GM21360 (cell line): ENCODE measurements at regions not wholly inside any gene's neighbourhood (a gene's known extent, or its start where the extent isn't known, plus 50 kb on each side); places are given as distances from the start of the nearest gene placed in this dataset.
"Not testable (repeated sequence)": the region's sequence is repeated elsewhere in the genome, so short reads cannot be mapped to it uniquely, and the experiment has no call there.

Experiments used
- ATAC-seq: cut with Tn5 transposase; IDR thresholded peaks from one replicate; pipeline ENCODE4 v1.9.1; 2021; ENCODE audit warnings: mild to moderate bottlenecking, moderate library complexity; ENCODE audit not compliant: unreplicated experiment

- ATAC-seq: not testable (repeated sequence)
Measured at GRCh38 chr2:88986721-88987330, 295.4 kb downstream of the RPIA start.

GRCh38 chr2:88988617-88989016 is 297.1 kb downstream of the RPIA start:
- not testable (repeated sequence) for ATAC-seq

- ATAC-seq: not testable (repeated sequence)
Measured at GRCh38 chr2:88992819-88993218, 301.3 kb downstream of the RPIA start.

- not testable (repeated sequence) for ATAC-seq
Measured at GRCh38 chr2:88994856-88995255, 303.4 kb downstream of the RPIA start.

DNA sequence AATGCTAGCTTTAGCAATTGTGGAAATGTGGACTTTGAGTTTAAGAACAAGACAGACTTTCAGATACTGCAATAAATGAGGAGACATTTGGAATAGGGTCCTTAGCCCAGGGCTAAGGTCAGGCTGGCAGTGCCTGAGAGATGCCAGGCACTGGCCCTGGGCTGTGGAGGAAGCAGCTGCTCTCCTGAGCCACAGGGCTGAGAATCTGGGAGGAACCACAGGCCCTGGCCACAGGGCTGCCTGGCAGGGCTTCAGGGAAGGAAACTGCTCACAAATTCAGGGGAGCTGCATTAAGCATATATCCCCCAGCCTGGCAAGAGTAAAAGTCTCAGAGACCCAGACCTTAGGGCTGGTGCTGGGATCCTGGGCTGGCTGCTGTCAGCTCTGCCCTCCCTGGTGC is 305.1 kb downstream of the RPIA start:
- not testable (repeated sequence) for ATAC-seq

GRCh38 chr2:88999365-88999764 is 307.9 kb downstream of the RPIA start:
- no peak for ATAC-seq

- ATAC-seq: no peak
Measured at GRCh38 chr2:89000235-89000634, 308.8 kb downstream of the RPIA start.

- ATAC-seq: not testable (repeated sequence)
Measured at GRCh38 chr2:89004238-89004637, 312.8 kb downstream of the RPIA start.

DNA sequence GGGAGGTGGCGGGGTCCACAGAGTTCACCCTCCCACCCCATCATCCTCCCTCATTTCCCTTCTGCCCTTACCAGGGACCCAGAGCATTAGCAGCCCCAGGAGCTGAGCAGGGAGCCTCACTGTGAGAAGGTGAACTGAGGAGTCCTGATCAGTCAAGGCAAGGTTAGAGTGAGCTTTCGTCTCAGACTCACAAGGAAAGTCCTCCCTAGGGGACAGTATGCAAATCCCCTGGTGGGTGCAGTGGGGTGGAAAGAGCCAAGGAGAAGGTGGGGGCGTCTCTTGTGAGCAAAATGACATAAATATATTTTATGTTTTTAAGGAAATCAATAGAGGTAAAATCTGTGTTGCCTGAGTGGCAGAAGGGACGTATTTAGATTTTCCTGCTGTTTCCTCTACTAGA is 329.1 kb downstream of the RPIA start:
- not testable (repeated sequence) for ATAC-seq

- not testable (repeated sequence) for ATAC-seq
Measured at GRCh38 chr2:89026296-89026695, 334.8 kb downstream of the RPIA start.

- ATAC-seq: not testable (repeated sequence)
Measured at GRCh38 chr2:89027115-89027514, 335.6 kb downstream of the RPIA start.

DNA sequence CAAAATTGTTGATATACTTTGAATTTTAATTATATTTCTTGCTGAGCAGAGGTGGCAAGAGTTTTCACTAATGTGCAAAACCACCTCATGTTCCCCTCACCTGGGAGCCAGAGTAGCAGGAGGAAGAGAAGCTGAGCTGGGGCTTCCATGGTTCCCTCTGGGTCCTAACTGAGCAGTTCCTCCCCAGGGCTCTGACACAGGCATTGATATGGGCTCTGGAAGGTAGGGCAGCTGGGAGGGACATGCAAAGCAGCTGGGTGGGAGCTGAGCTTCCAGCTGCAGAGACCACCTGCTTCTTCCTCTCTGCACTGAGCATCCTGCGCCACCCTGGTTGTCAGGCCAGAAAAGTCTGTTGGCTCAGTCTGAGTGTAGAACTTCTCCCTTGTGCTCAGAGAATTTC is 336.1 kb downstream of the RPIA start:
- not testable (repeated sequence) for ATAC-seq

DNA sequence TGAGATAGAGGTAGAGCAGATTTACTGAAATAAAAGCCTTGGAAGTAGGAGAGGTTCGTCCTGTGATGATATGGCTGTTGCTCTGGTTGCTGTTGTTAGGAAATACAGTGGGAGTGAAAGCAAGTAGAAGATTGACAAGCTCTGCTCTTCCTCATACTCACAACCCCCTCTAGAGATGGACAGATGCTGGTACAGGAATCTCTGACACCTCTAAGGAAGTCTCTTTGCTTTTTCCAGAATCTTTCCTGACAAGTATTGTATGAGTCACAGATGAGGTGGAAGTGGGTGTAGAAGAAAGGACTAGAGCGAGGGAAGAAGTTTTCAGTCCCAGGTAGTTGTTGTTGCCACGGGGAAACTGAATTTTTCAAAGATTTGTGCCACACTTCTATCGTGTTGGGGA is 337.8 kb downstream of the RPIA start:
- not testable (repeated sequence) for ATAC-seq

GRCh38 chr2:89048138-89049066 is 356.9 kb downstream of the RPIA start:
- ATAC-seq: not testable (repeated sequence)

DNA sequence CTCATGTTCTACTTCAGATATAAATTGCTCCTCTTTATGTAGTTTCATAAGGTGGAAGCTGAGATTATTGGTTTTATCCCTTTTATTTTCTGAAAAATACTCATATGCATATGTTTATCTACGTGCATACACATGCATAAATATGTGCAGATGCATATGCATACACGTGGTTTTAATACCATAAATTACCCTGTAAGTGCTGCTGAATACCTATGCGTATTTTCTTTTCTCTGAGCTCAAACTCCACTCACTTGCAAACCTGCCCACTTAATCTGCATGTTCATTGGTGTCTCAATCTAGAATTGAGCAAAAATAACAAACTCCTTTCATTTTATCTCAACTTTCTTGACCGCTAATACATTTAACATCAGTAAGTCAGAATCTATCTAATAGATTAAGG is 367.1 kb downstream of the RPIA start:
- ATAC-seq: not testable (repeated sequence)

DNA sequence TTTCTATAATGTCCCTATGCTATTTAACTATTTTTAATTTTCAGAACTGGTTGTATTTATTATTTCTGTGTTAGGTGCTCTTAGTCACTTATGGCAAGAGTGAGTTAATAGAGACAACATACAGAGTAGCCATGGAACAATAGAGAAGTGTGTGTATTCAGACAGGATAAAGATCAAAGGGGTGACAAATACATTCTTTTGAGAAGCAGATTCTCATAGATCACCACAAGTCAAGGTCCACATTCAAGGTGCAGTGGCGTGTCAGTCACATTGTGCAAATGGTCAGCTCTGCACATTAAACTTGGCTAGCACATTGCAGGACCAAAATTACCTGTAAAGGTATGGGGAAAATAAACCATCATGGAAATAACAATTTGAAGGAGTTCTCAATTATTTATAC is 369.7 kb downstream of the RPIA start:
- not testable (repeated sequence) for ATAC-seq

GRCh38 chr2:89076771-89077170 is 385.3 kb downstream of the RPIA start:
- ATAC-seq: not testable (repeated sequence)

GRCh38 chr2:89092911-89093310 is 401.4 kb downstream of the RPIA start:
- ATAC-seq: not testable (repeated sequence)

GRCh38 chr2:89095060-89095459 is 403.6 kb downstream of the RPIA start:
- not testable (repeated sequence) for ATAC-seq

- ATAC-seq: peak; percentile 47
Measured at GRCh38 chr2:89102587-89102986, 411.1 kb downstream of the RPIA start.

GRCh38 chr2:89106369-89107019 is 415.0 kb downstream of the RPIA start:
- peak; percentile 74 for ATAC-seq
